Vagina (tissue), 2 donors: ENCODE measurements at regions not wholly inside any gene's neighbourhood (a gene's known extent, or its start where the extent isn't known, plus 50 kb on each side); places are given as distances from the start of the nearest gene placed in this dataset.

Experiments
- POLR2A ChIP-seq, 2 donors: fragments of 450-650 bp; IDR thresholded peaks; one replicate each; pipeline ENCODE4 v1.6.1; 2017; ENCODE audit warnings: antibody characterized with exemption in 2 of 2, mild to moderate bottlenecking in 2 of 2, moderate library complexity in 2 of 2
- POLR2AphosphoS5 ChIP-seq, 2 donors: sonication (generic); formaldehyde crosslinking; IDR thresholded peaks; one replicate each; pipeline ENCODE4 v1.9.0; 2017; ENCODE audit warnings: antibody characterized with exemption in 2 of 2, mild to moderate bottlenecking in 2 of 2, low read depth in 1 of 2; ENCODE audit not compliant: insufficient read depth in 1 of 2
- TF ChIP-seq, protein P1 (sequence below), 3 experiments: fragments of 450-650 bp in 2 of 3; fragments of 200-600 bp in 1 of 3; sonication (generic) in 1 of 3; IDR thresholded peaks; one replicate each; pipeline ENCODE4 v1.5.1; 2017 to 2019; ENCODE audit warnings: antibody characterized with exemption in 3 of 3, mild to moderate bottlenecking in 2 of 3, moderate library complexity in 2 of 3

DNA sequence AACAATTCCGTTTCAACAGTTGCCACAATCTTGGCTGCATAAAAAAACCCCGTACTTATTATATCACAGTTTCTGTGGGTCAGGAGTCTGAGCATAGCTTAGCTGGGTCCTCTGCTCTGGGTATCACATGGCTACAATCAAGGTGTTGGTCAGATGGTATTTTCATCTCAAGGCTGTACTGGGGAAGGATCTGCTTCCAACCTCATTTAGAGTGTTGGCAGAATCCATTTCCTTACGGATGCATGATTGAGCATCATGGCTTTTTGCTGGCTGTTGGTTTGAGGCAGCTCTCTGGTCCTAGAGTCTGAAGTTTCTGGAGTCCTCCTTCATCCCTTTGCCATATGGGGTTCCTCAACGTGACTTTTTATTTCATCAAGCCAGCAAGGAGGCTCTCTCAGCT is 177.0 kb downstream of the HAPSTR1 start:
- TF ChIP-seq, protein P1, sequence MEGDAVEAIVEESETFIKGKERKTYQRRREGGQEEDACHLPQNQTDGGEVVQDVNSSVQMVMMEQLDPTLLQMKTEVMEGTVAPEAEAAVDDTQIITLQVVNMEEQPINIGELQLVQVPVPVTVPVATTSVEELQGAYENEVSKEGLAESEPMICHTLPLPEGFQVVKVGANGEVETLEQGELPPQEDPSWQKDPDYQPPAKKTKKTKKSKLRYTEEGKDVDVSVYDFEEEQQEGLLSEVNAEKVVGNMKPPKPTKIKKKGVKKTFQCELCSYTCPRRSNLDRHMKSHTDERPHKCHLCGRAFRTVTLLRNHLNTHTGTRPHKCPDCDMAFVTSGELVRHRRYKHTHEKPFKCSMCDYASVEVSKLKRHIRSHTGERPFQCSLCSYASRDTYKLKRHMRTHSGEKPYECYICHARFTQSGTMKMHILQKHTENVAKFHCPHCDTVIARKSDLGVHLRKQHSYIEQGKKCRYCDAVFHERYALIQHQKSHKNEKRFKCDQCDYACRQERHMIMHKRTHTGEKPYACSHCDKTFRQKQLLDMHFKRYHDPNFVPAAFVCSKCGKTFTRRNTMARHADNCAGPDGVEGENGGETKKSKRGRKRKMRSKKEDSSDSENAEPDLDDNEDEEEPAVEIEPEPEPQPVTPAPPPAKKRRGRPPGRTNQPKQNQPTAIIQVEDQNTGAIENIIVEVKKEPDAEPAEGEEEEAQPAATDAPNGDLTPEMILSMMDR (IDR thresholded peaks at IDR 0.05): no peak
- no peak for TF ChIP-seq POLR2AphosphoS5 (IDR thresholded peaks at IDR 0.05; ENCODE audit: insufficient read depth in 1 of 2, low read depth in 1 of 2)
- no peak for TF ChIP-seq POLR2A (IDR thresholded peaks at IDR 0.05)
